ENCODE measurements at regions not wholly inside any gene's neighbourhood (a gene's known extent, or its start where the extent isn't known, plus 50 kb on each side); places are given as distances from the start of the nearest gene placed in this dataset.

DNA sequence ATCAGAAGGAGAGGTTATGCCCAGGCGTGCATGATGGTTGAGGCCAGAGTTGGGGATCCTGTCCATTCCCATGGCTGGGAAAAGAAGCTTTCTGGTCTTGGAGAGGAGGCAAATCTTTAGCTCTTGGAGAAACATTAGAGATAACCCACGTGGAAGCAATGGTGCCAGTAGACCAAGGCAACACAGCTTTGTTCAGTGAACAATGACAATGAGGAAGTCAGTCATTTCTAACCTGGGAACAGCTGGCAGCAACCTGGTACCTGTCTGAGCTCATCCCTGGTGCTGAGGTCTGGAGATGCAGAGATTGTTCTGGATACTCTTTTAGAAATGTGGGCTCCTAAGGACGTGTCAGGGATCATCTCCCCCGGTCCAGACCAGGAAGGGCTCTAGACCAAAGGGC, 76.7 kb upstream of the PAX1 start:
- Histone ChIP-seq H3K9ac (ENCODE audit: low read length) (no peak overlapping the region), H3K9me3 (ENCODE audit: low read length) (no peaks in the 10 kb centered on the region), H3K36me3 (ENCODE audit: insufficient read depth, low read length) (no peaks in the 10 kb centered on the region), H3K9me2 (ENCODE audit: insufficient read depth, low read length) (no peaks in the 10 kb centered on the region), H3K27me3 (ENCODE audit: insufficient read depth, low read depth, low read length) (no peaks in the 10 kb centered on the region), H3K4me3 (ENCODE audit: low read length) (no peak overlapping the region), H2AFZ (ENCODE audit: low read depth, low read length) (no peak overlapping the region), H3K79me2 (replicated peaks; ENCODE audit: insufficient read depth, low read length) (no peaks in the 10 kb centered on the region), H4K20me1 (ENCODE audit: insufficient read depth) (no peaks in the 10 kb centered on the region), H3F3A (ENCODE audit: insufficient read depth, low read length, poor library complexity, severe bottlenecking) (no peaks in the 10 kb centered on the region), H3K27ac (ENCODE audit: low read length) (no peak overlapping the region), H3K4me2 (ENCODE audit: low read length) (no peak overlapping the region)
- TF ChIP-seq EP300 (conservative IDR thresholded peaks at IDR 0.05; ENCODE audit: poor library complexity, severe bottlenecking) (no peak), MXI1 (conservative IDR thresholded peaks at IDR 0.05; ENCODE audit: poor library complexity, severe bottlenecking) (no peak), SMC3 (conservative IDR thresholded peaks at IDR 0.05; ENCODE audit: poor library complexity) (no peak), EZH2 (IDR thresholded peaks at IDR 0.05; ENCODE audit: borderline replicate concordance, insufficient read depth, low read length, poor library complexity, severe bottlenecking) (no peak), POLR2AphosphoS5 (IDR thresholded peaks at IDR 0.05) (no peak), RAD21 (conservative IDR thresholded peaks at IDR 0.05) (no peak), TAF1 (IDR thresholded peaks at IDR 0.05; ENCODE audit: low read depth) (no peak)
- TF ChIP-seq, protein P1, sequence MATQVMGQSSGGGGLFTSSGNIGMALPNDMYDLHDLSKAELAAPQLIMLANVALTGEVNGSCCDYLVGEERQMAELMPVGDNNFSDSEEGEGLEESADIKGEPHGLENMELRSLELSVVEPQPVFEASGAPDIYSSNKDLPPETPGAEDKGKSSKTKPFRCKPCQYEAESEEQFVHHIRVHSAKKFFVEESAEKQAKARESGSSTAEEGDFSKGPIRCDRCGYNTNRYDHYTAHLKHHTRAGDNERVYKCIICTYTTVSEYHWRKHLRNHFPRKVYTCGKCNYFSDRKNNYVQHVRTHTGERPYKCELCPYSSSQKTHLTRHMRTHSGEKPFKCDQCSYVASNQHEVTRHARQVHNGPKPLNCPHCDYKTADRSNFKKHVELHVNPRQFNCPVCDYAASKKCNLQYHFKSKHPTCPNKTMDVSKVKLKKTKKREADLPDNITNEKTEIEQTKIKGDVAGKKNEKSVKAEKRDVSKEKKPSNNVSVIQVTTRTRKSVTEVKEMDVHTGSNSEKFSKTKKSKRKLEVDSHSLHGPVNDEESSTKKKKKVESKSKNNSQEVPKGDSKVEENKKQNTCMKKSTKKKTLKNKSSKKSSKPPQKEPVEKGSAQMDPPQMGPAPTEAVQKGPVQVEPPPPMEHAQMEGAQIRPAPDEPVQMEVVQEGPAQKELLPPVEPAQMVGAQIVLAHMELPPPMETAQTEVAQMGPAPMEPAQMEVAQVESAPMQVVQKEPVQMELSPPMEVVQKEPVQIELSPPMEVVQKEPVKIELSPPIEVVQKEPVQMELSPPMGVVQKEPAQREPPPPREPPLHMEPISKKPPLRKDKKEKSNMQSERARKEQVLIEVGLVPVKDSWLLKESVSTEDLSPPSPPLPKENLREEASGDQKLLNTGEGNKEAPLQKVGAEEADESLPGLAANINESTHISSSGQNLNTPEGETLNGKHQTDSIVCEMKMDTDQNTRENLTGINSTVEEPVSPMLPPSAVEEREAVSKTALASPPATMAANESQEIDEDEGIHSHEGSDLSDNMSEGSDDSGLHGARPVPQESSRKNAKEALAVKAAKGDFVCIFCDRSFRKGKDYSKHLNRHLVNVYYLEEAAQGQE (IDR thresholded peaks at IDR 0.05; ENCODE audit: borderline replicate concordance) = no peak
- TF ChIP-seq, protein P2, sequence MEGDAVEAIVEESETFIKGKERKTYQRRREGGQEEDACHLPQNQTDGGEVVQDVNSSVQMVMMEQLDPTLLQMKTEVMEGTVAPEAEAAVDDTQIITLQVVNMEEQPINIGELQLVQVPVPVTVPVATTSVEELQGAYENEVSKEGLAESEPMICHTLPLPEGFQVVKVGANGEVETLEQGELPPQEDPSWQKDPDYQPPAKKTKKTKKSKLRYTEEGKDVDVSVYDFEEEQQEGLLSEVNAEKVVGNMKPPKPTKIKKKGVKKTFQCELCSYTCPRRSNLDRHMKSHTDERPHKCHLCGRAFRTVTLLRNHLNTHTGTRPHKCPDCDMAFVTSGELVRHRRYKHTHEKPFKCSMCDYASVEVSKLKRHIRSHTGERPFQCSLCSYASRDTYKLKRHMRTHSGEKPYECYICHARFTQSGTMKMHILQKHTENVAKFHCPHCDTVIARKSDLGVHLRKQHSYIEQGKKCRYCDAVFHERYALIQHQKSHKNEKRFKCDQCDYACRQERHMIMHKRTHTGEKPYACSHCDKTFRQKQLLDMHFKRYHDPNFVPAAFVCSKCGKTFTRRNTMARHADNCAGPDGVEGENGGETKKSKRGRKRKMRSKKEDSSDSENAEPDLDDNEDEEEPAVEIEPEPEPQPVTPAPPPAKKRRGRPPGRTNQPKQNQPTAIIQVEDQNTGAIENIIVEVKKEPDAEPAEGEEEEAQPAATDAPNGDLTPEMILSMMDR (IDR thresholded peaks at IDR 0.05; ENCODE audit: poor library complexity, severe bottlenecking) = no peak

DNA sequence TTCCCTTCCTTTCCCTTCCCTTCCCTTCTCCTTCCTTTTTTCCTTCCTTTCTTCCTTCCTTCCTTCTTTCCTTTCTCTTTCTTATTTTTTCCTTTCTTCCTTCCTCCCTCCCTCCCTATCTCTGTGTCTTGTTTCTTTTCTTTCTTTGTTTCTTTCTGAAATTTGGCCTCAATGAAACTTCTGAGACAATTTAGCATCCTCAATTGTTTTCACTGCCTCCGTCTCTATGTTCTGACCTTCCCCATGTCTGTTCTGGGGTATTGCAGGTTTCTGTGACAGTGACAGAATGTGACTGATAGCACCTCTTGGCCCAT, 81.7 kb upstream of the PAX1 start:
- TF ChIP-seq, protein P2 (IDR thresholded peaks at IDR 0.05; ENCODE audit: poor library complexity, severe bottlenecking) = no peak
- TF ChIP-seq MXI1 (conservative IDR thresholded peaks at IDR 0.05; ENCODE audit: poor library complexity, severe bottlenecking) = no peak
- TF ChIP-seq, protein P1 (IDR thresholded peaks at IDR 0.05; ENCODE audit: borderline replicate concordance) = no peak
- no peak overlapping the region for H3K4me3 ChIP-seq (ENCODE audit: low read length)
- H3K9me2 ChIP-seq (ENCODE audit: insufficient read depth, low read length) = no peaks in the 10 kb centered on the region
- no peaks in the 10 kb centered on the region for H3K9me3 ChIP-seq (ENCODE audit: low read length)
- no peak overlapping the region for H3K27ac ChIP-seq (ENCODE audit: low read length)
- H3F3A ChIP-seq (ENCODE audit: insufficient read depth, low read length, poor library complexity, severe bottlenecking) = no peaks in the 10 kb centered on the region
- H3K36me3 ChIP-seq (ENCODE audit: insufficient read depth, low read length) = no peaks in the 10 kb centered on the region
- no peaks in the 10 kb centered on the region for H3K27me3 ChIP-seq (ENCODE audit: insufficient read depth, low read depth, low read length)
- H3K4me2 ChIP-seq (ENCODE audit: low read length) = no peak overlapping the region
- no peaks in the 10 kb centered on the region for H4K20me1 ChIP-seq (ENCODE audit: insufficient read depth)
- no peaks in the 10 kb centered on the region for H3K79me2 ChIP-seq (replicated peaks; ENCODE audit: insufficient read depth, low read length)
- no peak overlapping the region for H3K9ac ChIP-seq (ENCODE audit: low read length)
- no peak overlapping the region for H2AFZ ChIP-seq (ENCODE audit: low read depth, low read length)

Measured in neural cell (in vitro differentiated cells).